ENCODE measurements at regions not wholly inside any gene's neighbourhood (a gene's known extent, or its start where the extent isn't known, plus 50 kb on each side); places are given as distances from the start of the nearest gene placed in this dataset.

DNA sequence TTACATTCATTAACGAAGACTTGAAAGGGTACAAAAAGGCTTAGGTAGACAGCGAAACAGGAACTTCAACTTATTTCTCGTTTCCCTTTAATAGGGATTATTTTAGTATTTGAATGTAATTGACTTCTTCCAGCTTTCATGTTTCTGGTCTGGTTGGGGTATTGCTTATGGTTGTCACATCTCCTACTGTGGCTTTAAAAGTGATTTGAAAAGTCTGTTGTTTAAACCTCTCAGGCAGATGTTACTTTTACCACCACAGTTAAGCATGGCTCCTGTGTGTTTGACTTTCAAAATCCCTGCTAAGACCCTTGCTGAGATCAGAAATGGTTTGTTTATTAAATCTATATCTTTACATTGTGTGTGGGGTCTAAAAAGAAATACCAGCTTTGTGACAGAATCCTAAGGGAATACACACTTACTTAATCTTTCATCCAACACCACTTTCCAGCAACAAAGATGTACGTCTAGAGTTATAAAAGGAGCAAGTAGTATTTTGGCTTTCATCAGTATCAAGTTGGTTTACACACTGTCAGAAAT lies 661.2 kb downstream of the FAT4 start:
- Histone ChIP-seq H3K4me3 (no peak overlapping the region), H3K4me1 (ENCODE audit: low read depth) (no peaks in the 10 kb centered on the region), H3K9me3 (peaks cover 3% of the 10 kb centered on the region), H3K36me3 (ENCODE audit: low read depth) (no peaks in the 10 kb centered on the region)
- intact Hi-C loops (cut with DNase I, micrococcal nuclease) = no loop called here
- ATAC-seq (no peak), DNase-seq (no peak)
- TF ChIP-seq, protein P1, sequence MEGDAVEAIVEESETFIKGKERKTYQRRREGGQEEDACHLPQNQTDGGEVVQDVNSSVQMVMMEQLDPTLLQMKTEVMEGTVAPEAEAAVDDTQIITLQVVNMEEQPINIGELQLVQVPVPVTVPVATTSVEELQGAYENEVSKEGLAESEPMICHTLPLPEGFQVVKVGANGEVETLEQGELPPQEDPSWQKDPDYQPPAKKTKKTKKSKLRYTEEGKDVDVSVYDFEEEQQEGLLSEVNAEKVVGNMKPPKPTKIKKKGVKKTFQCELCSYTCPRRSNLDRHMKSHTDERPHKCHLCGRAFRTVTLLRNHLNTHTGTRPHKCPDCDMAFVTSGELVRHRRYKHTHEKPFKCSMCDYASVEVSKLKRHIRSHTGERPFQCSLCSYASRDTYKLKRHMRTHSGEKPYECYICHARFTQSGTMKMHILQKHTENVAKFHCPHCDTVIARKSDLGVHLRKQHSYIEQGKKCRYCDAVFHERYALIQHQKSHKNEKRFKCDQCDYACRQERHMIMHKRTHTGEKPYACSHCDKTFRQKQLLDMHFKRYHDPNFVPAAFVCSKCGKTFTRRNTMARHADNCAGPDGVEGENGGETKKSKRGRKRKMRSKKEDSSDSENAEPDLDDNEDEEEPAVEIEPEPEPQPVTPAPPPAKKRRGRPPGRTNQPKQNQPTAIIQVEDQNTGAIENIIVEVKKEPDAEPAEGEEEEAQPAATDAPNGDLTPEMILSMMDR (IDR thresholded peaks at IDR 0.05) = no peak

DNA sequence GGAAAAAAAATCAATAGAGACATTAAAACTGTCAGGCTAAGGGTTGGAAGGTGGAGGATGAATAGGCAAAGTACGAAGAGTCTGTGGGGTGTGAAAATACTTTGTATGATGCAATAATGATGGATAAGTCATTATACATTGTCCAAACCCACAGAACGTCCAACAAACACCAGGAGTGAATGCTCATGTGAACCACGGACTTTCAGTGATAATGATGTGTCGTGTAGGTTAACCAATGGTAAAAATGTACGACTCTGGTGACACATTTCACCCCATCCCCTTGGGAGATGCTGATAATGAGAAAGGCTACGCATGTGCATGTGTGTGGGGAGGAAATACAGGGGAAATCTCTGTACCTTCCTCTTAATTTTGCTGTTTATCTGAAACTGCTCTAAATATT lies 665.2 kb downstream of the FAT4 start:
- Histone ChIP-seq H3K4me1 (ENCODE audit: low read depth) (no peaks in the 10 kb centered on the region), H3K4me3 (no peak overlapping the region), H3K9me3 (no peaks in the 10 kb centered on the region), H3K36me3 (ENCODE audit: low read depth) (no peaks in the 10 kb centered on the region)
- TF ChIP-seq, protein P1 (IDR thresholded peaks at IDR 0.05) = no peak
- ATAC-seq (no peak), DNase-seq (no peak)
- intact Hi-C loops (cut with DNase I, micrococcal nuclease) = no loop called here

DNA sequence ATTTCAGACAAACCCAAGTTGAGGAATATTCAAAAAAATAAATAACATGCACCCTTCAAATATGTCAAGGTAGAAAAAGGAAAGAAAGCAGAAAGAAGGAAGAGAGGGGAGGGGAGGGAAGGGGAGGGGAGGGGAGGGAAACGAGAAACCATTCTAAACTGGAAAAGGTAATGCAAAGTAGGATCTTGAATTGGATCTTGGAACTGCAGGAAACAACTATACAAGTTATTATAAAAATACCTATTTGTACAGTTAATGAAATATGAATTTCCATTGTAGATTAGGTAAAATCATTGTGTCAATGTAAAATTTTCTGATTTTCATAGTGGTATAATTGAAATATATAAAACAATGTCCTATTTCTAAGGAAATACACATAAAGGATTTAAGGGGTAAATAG lies 668.4 kb downstream of the FAT4 start:
- Histone ChIP-seq H3K9me3 (no peaks in the 10 kb centered on the region), H3K4me1 (ENCODE audit: low read depth) (no peaks in the 10 kb centered on the region), H3K4me3 (no peak overlapping the region), H3K36me3 (ENCODE audit: low read depth) (no peaks in the 10 kb centered on the region)
- ATAC-seq (no peak), DNase-seq (no peak)
- intact Hi-C loops (cut with DNase I, micrococcal nuclease) = no loop called here
- TF ChIP-seq, protein P1 (IDR thresholded peaks at IDR 0.05) = no peak

DNA sequence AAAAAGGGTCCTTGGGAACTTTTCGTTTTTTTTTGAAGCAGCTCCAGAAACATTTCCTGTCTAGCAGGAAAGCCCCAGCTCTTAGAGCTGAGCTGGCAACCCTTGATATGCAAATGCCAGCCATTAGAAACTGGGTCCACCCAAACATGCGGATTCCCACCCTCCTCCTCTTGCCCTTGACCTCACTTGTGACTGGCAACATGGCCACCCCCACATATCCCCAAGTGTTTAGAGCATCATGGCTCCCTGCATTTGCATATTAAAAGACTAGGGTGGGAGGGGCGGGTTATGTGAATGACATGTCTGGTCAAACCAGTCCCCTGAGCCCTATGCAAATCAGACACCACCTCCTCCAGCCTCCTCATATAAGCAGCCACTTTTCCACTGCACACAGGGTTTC lies 671.1 kb downstream of the FAT4 start:
- TF ChIP-seq, protein P1 (IDR thresholded peaks at IDR 0.05) = no peak

DNA sequence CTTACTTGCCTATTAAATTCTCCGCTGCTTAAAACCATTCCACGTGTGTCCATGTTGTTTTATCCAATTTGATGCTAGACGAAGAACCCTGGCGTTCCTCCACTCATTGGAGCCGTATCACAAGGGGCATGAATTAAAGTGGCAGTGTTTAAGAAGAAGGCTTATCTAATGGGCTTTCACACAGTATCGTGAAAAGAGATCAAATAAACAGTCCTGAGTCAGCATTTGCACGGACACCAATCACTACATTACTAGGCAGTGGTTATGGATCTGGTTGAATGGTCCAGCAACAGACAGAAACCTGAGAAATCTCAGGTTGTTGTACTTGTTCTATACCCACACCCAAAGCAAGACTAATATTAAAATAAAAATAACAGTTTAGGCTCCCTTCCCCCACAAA lies 671.6 kb downstream of the FAT4 start:
- H3K36me3 ChIP-seq (ENCODE audit: low read depth) = no peaks in the 10 kb centered on the region
- ATAC-seq = no peak
- DNase-seq = no peak
- no peaks in the 10 kb centered on the region for H3K9me3 ChIP-seq
- H3K4me3 ChIP-seq = no peak overlapping the region
- TF ChIP-seq, protein P1 (IDR thresholded peaks at IDR 0.05) = no peak
- intact Hi-C loops (cut with DNase I, micrococcal nuclease) = no loop called here
- no peaks in the 10 kb centered on the region for H3K4me1 ChIP-seq (ENCODE audit: low read depth)

More for the DNA sequence above, 671.1 kb downstream of the FAT4 start:
- Histone ChIP-seq H3K4me3 (no peak overlapping the region), H3K9me3 (no peaks in the 10 kb centered on the region), H3K4me1 (ENCODE audit: low read depth) (no peaks in the 10 kb centered on the region), H3K36me3 (ENCODE audit: low read depth) (no peaks in the 10 kb centered on the region)
- DNase-seq (no peak), ATAC-seq (no peak)
- intact Hi-C loops (cut with DNase I, micrococcal nuclease) = no loop called here

DNA sequence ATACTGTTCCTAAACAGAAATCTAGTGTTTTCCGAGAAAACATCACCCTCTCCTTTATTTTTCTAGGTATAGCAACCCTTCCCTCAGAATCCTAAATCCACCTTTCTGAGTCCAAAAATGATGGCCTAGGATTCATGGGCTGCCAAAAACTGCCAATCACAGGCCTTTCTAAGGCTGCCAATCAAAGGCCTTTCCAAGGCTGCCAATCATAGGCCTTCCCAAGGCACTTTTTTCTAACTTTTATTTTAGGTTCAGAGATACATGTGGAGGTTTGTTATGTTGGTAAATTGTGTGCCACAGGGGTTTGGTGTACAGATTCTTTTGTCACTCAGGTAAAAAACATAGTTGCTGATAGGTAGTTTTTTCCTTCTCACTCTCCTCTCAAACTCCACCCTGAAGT lies 673.7 kb downstream of the FAT4 start:
- intact Hi-C loops (cut with DNase I, micrococcal nuclease) = no loop called here

More for the DNA sequence above, 673.7 kb downstream of the FAT4 start:
- Histone ChIP-seq H3K36me3 (ENCODE audit: low read depth) (no peaks in the 10 kb centered on the region), H3K9me3 (no peaks in the 10 kb centered on the region), H3K4me1 (ENCODE audit: low read depth) (no peaks in the 10 kb centered on the region), H3K4me3 (no peak overlapping the region)
- no peak for ATAC-seq
- TF ChIP-seq, protein P1 (IDR thresholded peaks at IDR 0.05) = no peak
- no peak for DNase-seq
